HG03439 (cell line): ENCODE measurements at regions not wholly inside any gene's neighbourhood (a gene's known extent, or its start where the extent isn't known, plus 50 kb on each side); places are given as distances from the start of the nearest gene placed in this dataset.

ENCODE experiments used
- ATAC-seq: cut with Tn5 transposase; IDR thresholded peaks from one replicate; pipeline ENCODE4 v1.9.1; 2021; ENCODE audit warnings: mild to moderate bottlenecking, moderate library complexity; ENCODE audit not compliant: unreplicated experiment

DNA sequence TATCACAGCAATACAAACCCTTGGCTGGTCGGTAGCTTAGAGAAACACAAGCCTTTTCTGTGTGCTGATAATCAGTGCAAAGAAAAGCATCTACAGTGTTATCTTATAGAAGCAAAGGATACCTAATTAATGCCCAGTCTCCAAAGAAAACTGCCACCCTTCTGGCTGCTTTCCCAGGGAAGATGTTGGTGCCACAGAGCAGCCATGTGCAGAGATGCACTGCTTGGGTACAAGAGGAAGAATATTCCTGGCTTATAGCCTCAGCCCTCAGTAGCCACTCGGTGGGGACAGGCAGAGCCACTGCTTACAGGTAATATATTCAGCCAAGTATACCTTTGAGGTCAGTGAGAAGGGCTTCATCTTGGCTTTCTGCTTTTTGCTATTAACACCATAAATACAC is 185.3 kb downstream of the PCSK1 start:
- no peak for ATAC-seq

- ATAC-seq = no peak
These were observed 185.8 kb downstream of the PCSK1 start for GRCh38 chr5:96247097-96247701.

DNA sequence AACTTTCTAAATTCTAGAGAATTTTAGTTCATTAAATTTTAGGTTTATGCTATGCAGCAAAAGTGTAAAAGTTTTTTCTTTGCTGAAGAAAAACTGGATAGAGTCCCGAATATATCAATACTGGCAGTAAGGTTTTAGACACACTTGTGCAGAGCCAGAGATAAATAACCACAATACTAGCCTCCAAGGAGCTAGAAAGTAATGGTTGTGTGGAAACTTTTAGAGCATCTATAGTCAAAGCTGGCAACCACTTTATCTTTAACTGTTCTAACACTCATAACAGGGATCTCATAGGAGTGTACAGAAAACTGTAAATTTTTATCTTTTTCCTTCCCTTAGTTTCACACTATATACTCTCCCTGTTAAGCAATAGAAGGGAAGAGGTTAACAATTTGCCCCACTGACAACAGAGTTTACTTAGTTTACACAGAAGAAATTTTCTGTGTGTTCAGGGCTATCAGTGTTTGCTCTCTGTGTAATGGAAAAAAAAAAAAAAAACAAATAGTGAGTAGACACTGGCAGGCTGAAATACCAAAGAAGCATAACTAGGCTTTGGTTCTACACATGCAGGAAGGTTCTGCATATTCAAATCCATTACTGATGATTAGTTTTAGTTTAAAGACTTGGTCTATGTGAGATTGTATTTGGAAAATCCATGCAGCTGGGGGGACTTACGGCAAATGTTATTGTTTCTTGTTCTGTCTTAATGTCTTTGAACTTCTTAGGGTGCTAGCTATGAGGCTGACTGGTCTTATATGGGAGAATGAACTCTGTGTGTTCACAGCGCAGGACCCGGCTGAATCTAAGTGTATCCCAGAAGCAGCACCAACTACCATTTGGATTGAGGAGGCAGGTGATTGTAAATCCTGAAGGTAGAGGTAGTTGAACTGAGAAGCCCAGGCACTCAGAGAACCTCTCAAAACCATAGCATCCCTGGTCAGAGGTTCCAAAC is 187.6 kb downstream of the PCSK1 start:
- no peak for ATAC-seq

GRCh38 chr5:96244696-96245095 is 188.4 kb downstream of the PCSK1 start:
- ATAC-seq = no peak

- no peak for ATAC-seq
These were observed 189.2 kb downstream of the PCSK1 start for GRCh38 chr5:96243862-96244261.

DNA sequence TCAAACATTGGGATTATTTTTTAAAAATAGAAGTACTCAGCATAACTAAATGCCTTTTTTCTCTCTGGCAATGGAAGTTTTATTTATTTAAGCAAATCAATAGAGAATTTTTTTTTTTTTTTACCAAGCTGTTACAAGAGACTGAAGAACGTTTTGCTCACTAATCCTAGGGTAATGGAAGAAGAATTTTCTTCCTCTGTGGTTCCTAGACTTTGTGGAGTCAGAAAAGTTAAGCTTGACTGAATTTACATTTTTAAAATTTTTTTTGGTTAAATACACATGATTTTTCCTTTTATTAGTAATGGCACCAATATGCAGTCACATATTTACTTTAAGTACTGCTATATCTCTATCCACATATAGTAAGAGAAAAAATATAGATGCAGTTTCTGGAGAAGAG is 189.8 kb downstream of the PCSK1 start:
- no peak for ATAC-seq

DNA sequence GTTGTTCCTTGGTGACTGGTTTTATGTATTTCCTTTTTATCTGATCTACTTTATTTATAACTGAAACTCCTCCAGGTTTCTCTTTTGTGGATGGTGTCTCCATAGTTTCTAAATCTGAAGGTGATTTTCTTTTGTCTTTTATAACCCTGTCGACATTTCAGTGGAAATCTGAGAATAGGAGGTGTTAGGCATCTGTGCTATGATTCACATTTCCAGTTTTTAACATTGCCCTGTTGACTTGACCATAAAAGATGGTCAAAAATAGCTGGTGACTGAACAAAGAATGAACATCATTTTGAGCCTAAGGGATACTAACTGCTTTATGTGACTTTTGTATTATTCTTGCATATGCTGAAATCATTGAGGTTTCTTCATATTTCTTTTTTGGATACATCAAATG is 190.5 kb downstream of the PCSK1 start:
- no peak for ATAC-seq

DNA sequence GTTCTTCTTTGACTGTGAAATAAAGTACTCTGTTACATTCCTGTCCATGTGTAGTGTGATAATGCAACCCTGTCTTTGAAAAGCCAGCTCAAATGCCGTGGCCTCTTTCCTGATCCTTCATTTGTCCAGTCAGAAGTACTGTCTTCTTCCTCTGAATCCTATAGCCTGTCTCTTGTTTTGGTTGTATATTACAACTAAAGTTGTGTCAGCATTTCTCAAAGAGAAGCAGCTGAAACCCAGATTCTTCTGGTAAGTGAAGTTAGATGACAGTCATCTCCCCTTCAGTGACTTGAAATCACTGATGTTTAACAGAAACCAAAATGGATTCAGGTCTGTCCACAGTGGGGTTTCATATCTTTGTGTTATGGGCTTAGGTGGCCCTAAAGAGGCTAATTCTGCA is 196.2 kb downstream of the PCSK1 start:
- ATAC-seq = no peak

DNA sequence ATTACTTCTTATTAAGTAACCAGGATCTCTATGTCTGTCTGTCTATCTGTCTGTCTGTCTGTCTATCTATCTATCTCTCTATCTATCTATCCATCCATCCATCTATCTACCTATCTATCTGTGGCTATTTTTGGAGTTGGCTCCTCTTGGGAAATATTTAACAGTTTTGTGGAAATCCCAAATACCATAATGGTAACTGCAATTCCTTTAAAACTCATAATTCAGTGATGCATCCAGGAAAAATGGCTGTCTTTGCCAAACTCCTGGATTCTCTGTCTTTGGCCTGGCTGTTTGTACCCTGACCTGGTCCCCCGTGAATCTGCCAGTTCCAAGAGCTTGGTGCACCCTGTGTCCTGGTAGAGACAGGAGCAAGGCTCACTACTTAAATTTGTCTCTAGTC is 197.0 kb downstream of the PCSK1 start:
- no peak for ATAC-seq

DNA sequence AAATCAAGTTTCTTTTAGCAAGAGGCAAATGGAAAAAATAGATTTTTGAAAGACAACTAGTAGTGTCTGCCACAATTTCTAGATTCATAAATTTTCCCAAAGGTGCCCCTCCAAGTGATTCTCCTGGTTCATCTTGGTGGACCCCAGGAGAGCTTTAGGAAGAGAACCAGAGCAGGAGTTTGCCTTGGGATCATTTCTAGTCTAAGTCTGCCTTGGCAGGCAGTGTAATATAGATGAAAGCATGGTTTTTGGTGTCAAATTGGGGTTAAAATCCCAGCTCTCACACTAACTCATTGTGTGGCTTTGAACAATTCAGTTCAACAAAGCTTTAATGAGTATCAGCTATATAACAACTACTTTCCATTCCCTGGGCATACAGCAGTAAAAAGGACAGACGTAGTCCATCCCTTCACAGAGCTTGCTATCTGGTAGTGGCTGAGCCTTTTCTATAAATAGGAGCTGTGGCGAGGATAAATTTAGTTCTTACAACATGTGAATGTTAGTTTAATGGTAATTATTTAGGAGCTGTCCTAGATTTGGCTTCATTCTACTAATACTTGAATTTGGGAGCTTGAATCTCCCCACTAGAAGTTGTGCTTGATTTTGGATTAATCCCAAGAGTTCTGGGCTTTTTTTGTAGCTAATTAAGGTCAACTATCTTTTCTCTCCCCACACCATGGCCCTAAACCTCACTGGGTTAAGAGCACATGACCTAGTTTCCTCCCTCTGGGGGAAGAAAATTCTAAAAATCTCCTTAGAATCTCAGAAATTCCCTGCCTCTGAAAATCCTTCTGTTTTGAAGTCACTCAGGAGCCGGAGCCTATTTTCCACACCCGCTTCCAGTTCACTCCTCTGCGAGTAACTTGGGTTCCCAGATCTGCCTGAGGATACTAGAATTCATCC is 197.8 kb downstream of the PCSK1 start:
- no peak for ATAC-seq

- no peak for ATAC-seq
These were observed 200.4 kb downstream of the PCSK1 start for GRCh38 chr5:96232602-96233001.

DNA sequence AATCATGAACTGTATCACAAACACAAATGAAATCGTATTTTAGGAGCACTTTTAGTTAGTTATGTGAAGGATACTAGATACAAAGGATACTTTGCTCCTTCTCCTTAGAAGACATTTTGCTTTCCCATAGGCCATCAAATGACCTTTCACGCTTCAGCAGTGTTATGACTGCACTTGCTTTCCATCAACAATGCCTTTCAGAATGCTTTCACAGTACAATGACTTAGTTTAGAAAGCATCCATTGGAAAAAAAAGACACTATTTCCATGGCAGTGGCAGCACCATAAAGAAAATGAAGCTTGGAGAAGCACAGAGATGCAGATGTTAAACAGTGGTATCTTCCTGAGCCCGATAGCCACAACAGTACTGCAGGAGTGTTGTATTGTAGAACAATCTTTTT is 203.9 kb downstream of the PCSK1 start:
- no peak for ATAC-seq

- no peak for ATAC-seq
These were observed 204.6 kb downstream of the PCSK1 start for GRCh38 chr5:96228408-96228807.

DNA sequence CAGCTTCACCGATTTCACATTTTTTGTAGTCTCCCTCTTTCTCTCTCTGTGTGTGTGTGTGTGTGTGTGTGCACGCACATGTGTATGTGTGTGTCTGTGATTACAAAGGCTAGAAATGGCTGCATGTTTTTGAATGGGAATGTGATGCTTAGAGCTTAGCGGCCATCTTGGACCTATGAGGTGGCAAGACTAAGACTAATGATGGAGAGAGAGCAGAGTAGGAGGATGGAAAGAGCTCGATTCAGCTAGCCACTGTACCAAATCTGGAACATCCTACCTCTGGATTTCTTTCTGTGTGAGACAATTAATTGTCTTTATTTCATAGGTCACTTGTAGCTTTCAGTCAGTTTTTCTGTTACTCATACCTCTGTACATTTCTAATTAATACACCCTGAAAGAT is 205.1 kb downstream of the PCSK1 start:
- no peak for ATAC-seq

DNA sequence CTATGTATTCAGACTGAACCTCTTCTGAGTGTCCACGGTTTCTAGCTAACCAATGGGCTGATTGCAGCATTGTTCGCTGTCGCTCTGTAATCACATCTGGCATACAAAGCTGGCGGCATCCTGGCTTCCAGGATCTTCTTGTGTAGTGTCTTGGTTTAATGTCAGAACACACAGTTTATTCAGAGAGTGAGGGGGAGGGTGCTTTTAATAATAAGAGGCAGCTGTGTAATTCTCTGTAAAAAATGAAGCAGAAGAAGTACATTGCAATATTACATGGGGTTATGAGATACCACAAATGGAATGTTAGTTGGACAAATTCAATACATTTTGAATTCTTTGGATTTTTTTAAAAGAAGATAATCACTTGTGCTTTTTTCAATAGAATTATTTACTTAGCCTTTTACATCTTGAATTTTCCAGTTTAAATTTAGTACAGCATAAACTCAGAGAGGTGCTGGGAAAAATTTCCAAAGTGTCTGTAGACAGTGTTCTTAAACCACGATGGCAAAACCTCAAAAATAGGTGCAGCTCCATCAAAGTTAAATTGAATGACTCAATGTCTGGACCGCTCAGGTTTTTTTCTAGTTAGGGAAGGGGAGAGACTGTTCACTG is 206.0 kb downstream of the PCSK1 start:
- no peak for ATAC-seq

DNA sequence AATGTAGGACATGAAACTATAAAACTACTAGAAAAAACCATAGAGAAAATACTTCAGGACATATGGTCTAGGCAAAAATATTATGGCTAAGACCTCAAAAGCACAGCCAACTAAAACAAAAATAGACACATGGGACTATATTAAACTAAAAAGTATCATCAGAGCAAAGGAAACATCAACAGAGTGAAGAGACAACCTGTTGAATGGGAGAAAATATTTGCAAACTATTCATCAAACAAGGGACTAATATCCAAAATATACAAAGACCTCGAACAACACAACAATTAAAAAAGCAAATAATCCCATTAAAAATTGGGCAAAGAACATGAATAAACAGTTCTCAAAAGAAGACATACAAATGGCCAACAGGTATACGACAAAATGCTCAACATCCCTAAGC is 210.9 kb downstream of the PCSK1 start:
- ATAC-seq = no peak

DNA sequence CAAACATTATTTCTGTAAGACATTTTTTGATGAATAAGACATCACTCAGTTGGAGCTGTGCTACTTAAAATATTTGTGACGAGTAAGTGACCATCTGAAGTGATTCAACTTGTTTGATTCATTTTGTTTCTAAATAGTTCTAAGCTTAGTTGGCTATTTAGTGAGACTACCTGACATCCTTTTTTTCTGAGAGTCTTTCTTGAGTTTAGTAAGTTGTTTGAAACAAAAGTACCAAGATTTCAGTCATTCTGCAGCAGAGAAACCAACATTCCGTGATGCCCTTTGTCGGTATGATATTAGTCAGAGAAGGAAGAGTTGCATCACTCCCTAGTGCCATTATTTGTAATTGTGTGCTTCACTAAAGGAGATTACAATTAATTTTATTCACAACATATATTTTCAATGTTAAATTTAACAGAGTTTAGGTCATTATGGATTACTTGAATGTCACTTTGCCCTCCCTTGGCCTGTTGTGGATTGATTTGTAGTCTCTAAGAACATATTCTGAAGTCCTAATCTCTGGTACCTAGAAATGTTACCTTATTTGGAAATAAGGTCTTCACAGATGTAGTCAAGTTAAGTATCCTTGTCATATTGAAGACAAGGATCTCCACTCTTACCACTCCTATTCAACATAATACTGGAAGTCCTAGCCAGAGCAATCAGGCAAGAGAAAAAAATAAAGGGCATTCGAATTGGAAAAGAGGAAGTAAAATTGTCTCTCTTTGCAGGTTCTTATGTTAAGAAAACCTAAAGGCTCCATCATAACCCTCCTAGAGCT is 212.2 kb downstream of the PCSK1 start:
- ATAC-seq = peak; percentile 76

DNA sequence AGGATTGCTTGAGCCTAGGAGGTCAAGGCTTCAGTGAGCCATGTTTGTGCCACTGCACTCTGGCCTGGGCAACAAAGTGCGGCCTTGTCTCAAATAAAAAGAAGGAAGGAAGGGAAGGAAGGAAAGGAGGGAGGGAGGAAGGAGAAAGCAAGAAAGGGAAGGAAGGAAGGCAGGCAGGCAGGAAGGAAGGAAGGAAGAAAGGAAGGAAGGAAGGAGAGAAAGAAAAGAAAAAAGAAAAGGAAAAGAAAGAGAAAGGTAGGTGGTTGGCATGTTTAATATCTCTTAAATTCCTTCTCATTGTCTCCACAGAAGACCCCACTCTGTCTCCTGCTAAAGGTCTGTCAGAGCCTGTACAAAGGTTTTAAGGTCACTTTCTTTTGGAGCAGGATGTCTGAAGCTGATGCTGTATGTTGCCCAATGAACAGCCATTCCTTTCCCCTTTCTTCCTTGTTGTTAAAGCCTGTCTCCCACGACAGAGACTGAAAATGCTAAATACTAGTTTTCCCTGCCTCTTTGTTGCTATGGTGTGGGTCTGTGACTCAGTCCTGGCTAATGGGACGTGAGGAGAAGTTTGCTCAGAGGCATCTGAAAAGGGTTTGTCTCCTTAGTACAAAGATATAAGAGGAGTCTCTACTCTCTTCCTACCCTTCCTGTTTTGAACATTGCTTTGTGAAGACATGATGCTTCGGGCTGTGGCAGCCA is 213.3 kb downstream of the PCSK1 start:
- no peak for ATAC-seq

- ATAC-seq = no peak
These were observed 214.4 kb downstream of the PCSK1 start for GRCh38 chr5:96218653-96219052.
